Progenitor cell of endocrine pancreas (in vitro differentiated cells): ENCODE measurements at regions not wholly inside any gene's neighbourhood (a gene's known extent, or its start where the extent isn't known, plus 50 kb on each side); places are given as distances from the start of the nearest gene placed in this dataset.
"Not testable (repeated sequence)": the region's sequence is repeated elsewhere in the genome, so short reads cannot be mapped to it uniquely, and the experiment has no call there.

Source experiments
- DNase-seq: peaks from one replicate; pipeline ENCODE4 v3.0.0; 2021; ENCODE audit warnings: low spot score; ENCODE audit not compliant: unreplicated experiment
- H3K27ac Mint-ChIP-seq: 2 replicates; pipeline ENCODE4 v1.8.0; 2021; ENCODE audit warnings: mild to moderate bottlenecking, moderate library complexity, mixed read lengths
- H3K27me3 Mint-ChIP-seq: 2 replicates; pipeline ENCODE4 v1.8.0; 2021; ENCODE audit warnings: mixed read lengths
- H3K36me3 Mint-ChIP-seq: 2 replicates; pipeline ENCODE4 v1.8.0; 2022; ENCODE audit warnings: mixed read lengths; ENCODE audit not compliant: insufficient read depth
- H3K4me1 Mint-ChIP-seq: 2 replicates; pipeline ENCODE4 v1.8.0; 2021; ENCODE audit warnings: low read depth, mixed read lengths
- H3K4me3 Mint-ChIP-seq: 2 replicates; pipeline ENCODE4 v1.8.0; 2021; ENCODE audit warnings: low read depth, mild to moderate bottlenecking, moderate library complexity, mixed read lengths
- H3K9me3 Mint-ChIP-seq: 2 replicates; pipeline ENCODE4 v1.8.0; 2021; ENCODE audit warnings: low read depth, mixed read lengths
- TF ChIP-seq, protein P1 (sequence below): fragments of 200-600 bp; sonication (generic); IDR thresholded peaks from one replicate; pipeline ENCODE4 v1.5.0; 2021; ENCODE audit warnings: antibody characterized with exemption, mild to moderate bottlenecking; ENCODE audit not compliant: unreplicated experiment

GRCh38 chr4:116272336-116272735 is 813.0 kb downstream of the TRAM1L1 start:
- H3K36me3 Mint-ChIP-seq: no peaks in the 10 kb centered on the region
- H3K9me3 Mint-ChIP-seq: no peaks in the 10 kb centered on the region
- H3K27me3 Mint-ChIP-seq: no peaks in the 10 kb centered on the region
- TF ChIP-seq, protein P1, sequence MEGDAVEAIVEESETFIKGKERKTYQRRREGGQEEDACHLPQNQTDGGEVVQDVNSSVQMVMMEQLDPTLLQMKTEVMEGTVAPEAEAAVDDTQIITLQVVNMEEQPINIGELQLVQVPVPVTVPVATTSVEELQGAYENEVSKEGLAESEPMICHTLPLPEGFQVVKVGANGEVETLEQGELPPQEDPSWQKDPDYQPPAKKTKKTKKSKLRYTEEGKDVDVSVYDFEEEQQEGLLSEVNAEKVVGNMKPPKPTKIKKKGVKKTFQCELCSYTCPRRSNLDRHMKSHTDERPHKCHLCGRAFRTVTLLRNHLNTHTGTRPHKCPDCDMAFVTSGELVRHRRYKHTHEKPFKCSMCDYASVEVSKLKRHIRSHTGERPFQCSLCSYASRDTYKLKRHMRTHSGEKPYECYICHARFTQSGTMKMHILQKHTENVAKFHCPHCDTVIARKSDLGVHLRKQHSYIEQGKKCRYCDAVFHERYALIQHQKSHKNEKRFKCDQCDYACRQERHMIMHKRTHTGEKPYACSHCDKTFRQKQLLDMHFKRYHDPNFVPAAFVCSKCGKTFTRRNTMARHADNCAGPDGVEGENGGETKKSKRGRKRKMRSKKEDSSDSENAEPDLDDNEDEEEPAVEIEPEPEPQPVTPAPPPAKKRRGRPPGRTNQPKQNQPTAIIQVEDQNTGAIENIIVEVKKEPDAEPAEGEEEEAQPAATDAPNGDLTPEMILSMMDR: no peak
- H3K4me1 Mint-ChIP-seq: no peaks in the 10 kb centered on the region
- H3K4me3 Mint-ChIP-seq: no peak overlapping the region
- H3K27ac Mint-ChIP-seq: no peak overlapping the region
- no peak for DNase-seq

- not testable (repeated sequence) for H3K27me3 Mint-ChIP-seq, H3K4me3 Mint-ChIP-seq, H3K4me1 Mint-ChIP-seq, H3K36me3 Mint-ChIP-seq, DNase-seq, H3K27ac Mint-ChIP-seq
- H3K9me3 Mint-ChIP-seq: peaks cover 27% of the 10 kb centered on the region
These were observed 824.4 kb downstream of the TRAM1L1 start for GRCh38 chr4:116260931-116261330.

- TF ChIP-seq, protein P1: no peak
- no peak overlapping the region for H3K4me3 Mint-ChIP-seq
- no peaks in the 10 kb centered on the region for H3K4me1 Mint-ChIP-seq
These were observed 840.6 kb downstream of the TRAM1L1 start for GRCh38 chr4:116244771-116245170.

DNA sequence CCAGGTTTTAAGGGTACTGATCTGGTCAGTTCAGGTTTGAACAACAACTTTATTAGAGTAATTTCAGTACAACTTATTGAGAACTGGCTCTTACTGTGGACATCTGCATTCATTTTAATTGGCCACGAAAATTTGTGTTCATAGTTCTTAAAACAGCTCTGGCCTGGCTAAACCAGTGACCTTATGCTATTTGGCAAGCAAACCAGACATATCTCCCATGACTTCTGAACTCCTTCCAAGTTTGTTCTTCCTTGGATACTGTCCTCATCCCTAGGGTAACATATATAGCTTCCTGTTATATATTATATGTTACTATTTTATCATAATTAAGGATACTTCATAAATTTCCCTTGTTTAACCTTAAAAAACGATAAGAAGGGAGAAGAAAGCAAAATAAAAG is 841.9 kb downstream of the TRAM1L1 start:
- H3K9me3 Mint-ChIP-seq: no peaks in the 10 kb centered on the region
- TF ChIP-seq, protein P1: no peak
- DNase-seq: no peak
- H3K4me3 Mint-ChIP-seq: no peak overlapping the region
- no peak overlapping the region for H3K27ac Mint-ChIP-seq
- H3K27me3 Mint-ChIP-seq: no peaks in the 10 kb centered on the region
- no peaks in the 10 kb centered on the region for H3K4me1 Mint-ChIP-seq
- H3K36me3 Mint-ChIP-seq: no peaks in the 10 kb centered on the region

More at GRCh38 chr4:116244771-116245170, 840.6 kb downstream of the TRAM1L1 start:
- DNase-seq: no peak
- Mint-ChIP-seq H3K27me3 (no peaks in the 10 kb centered on the region), H3K27ac (no peak overlapping the region), H3K36me3 (no peaks in the 10 kb centered on the region), H3K9me3 (no peaks in the 10 kb centered on the region)

DNA sequence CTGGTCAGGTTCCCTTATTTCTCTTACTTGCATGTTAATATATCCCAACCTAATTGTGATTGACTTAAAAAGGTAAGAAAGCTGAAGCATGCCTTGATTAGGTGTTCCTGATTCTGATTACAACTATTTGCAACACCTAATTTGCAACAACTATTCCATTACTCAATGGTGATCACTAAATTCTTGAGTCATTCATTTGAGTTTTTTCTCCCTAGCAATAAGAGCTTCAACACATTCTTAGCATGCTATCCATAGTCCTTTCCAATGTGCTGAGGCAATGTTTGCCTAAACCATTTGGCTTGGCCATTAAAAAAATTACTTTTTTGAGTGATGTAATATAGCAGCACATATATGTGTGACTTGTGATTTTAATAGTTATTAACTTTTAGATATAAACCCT is 851.4 kb downstream of the TRAM1L1 start:
- Mint-ChIP-seq H3K4me1 (no peaks in the 10 kb centered on the region), H3K36me3 (no peaks in the 10 kb centered on the region), H3K27ac (no peak overlapping the region), H3K4me3 (no peak overlapping the region), H3K27me3 (no peaks in the 10 kb centered on the region), H3K9me3 (no peaks in the 10 kb centered on the region)
- TF ChIP-seq, protein P1: no peak
- no peak for DNase-seq

DNA sequence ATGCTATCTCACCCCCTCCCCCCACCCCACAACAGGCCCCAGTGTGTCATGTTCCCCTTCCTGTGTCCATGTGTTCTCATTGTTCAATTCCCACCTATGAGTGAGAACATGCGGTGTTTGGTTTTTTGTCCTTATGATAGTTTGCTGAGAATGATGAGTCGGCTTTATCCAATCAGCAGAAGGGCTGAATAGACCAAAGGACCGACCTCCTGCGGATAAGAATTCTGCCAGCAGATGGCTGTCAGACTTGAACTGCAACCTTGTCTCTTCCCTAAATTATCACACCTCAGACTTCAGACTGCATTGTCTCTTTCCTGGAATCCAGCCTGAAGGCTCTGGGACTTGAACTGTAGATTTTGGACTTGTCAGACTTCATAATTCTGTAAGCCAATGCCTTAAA is 853.4 kb downstream of the TRAM1L1 start:
- H3K27me3 Mint-ChIP-seq, H3K9me3 Mint-ChIP-seq, DNase-seq, H3K36me3 Mint-ChIP-seq, H3K4me3 Mint-ChIP-seq, H3K4me1 Mint-ChIP-seq, H3K27ac Mint-ChIP-seq: not testable (repeated sequence)
